Nephron progenitor cell (in vitro differentiated cells): ENCODE measurements at regions not wholly inside any gene's neighbourhood (a gene's known extent, or its start where the extent isn't known, plus 50 kb on each side); places are given as distances from the start of the nearest gene placed in this dataset.

ENCODE experiments used
- DNase-seq: peaks from one replicate; pipeline ENCODE4 v3.0.0; 2021
- H3K27ac Mint-ChIP-seq: 2 replicates; pipeline ENCODE4 v1.8.0; 2021; ENCODE audit warnings: mild to moderate bottlenecking, moderate library complexity, mixed read lengths
- H3K27me3 Mint-ChIP-seq: 2 replicates; pipeline ENCODE4 v1.8.0; 2021; ENCODE audit warnings: mild to moderate bottlenecking, low read depth, mixed read lengths; ENCODE audit not compliant: poor library complexity
- H3K36me3 Mint-ChIP-seq: 2 replicates; pipeline ENCODE4 v1.8.0; 2021; ENCODE audit warnings: low read depth, mixed read lengths
- H3K4me1 Mint-ChIP-seq: 2 replicates; pipeline ENCODE4 v1.8.0; 2021; ENCODE audit warnings: mixed read lengths
- H3K4me3 Mint-ChIP-seq: 2 replicates; pipeline ENCODE4 v1.8.0; 2021; ENCODE audit warnings: mild to moderate bottlenecking, moderate library complexity, mixed read lengths
- H3K9me3 Mint-ChIP-seq: 2 replicates; pipeline ENCODE4 v1.8.0; 2021; ENCODE audit warnings: mild to moderate bottlenecking, moderate library complexity, mixed read lengths
- TF ChIP-seq, protein P1 (sequence below): fragments of 200-600 bp; sonication (generic); IDR thresholded peaks from 2 replicates; pipeline ENCODE4 v1.5.0; 2021; ENCODE audit warnings: antibody characterized with exemption

DNA sequence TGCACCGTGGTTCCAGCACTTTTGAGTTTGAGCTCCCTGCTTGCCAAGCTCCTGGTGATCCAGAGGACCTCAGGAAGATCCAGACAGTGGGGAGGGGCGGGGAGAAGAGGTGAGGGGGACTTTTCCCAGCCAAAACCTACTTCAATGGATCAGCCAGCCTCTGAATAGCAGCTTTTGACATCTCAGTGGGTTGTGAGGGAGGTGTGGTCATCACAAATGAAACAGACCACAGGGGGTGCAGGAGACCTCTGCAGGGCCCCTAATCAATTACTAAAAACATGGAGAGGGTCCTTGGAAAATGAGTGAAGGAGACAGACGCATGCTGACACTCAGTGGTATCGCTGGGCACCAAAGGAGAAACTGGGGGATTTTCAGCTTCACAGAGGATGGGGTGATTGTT lies 372.7 kb downstream of the ZNF521 start:
- TF ChIP-seq, protein P1, sequence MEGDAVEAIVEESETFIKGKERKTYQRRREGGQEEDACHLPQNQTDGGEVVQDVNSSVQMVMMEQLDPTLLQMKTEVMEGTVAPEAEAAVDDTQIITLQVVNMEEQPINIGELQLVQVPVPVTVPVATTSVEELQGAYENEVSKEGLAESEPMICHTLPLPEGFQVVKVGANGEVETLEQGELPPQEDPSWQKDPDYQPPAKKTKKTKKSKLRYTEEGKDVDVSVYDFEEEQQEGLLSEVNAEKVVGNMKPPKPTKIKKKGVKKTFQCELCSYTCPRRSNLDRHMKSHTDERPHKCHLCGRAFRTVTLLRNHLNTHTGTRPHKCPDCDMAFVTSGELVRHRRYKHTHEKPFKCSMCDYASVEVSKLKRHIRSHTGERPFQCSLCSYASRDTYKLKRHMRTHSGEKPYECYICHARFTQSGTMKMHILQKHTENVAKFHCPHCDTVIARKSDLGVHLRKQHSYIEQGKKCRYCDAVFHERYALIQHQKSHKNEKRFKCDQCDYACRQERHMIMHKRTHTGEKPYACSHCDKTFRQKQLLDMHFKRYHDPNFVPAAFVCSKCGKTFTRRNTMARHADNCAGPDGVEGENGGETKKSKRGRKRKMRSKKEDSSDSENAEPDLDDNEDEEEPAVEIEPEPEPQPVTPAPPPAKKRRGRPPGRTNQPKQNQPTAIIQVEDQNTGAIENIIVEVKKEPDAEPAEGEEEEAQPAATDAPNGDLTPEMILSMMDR, result no peak
- H3K9me3 Mint-ChIP-seq, result no peaks in the 10 kb centered on the region
- H3K4me3 Mint-ChIP-seq, result no peak overlapping the region
- H3K27me3 Mint-ChIP-seq, result peaks cover 18% of the 10 kb centered on the region
- H3K4me1 Mint-ChIP-seq, result peaks cover 53% of the 10 kb centered on the region
- no peaks in the 10 kb centered on the region for H3K36me3 Mint-ChIP-seq
- DNase-seq, result no peak
- H3K27ac Mint-ChIP-seq, result no peak overlapping the region

DNA sequence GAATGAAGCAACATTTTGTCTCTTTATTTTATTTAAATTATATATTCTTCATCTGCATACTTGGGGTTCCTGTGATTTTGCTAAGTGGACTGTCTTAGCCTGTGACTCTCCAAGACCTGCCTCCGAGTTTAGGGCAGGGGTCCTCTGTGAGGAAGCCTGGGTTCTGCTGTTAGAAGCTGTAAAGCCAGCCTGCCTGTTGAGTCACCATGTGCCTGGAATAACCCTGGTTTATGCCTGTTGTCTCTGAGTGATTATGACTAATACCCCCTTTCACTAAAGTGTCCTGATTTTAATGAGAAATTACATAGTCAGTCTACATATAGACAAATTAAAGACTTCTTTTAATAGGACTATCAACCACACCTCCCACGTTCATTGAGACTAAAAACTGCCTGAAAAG lies 369.1 kb downstream of the ZNF521 start:
- Mint-ChIP-seq H3K27me3 (peaks cover 13% of the 10 kb centered on the region), H3K9me3 (no peaks in the 10 kb centered on the region), H3K4me3 (no peak overlapping the region), H3K4me1 (peaks cover 72% of the 10 kb centered on the region), H3K36me3 (no peaks in the 10 kb centered on the region), H3K27ac (no peak overlapping the region)
- DNase-seq, result no peak
- TF ChIP-seq, protein P1, result no peak

DNA sequence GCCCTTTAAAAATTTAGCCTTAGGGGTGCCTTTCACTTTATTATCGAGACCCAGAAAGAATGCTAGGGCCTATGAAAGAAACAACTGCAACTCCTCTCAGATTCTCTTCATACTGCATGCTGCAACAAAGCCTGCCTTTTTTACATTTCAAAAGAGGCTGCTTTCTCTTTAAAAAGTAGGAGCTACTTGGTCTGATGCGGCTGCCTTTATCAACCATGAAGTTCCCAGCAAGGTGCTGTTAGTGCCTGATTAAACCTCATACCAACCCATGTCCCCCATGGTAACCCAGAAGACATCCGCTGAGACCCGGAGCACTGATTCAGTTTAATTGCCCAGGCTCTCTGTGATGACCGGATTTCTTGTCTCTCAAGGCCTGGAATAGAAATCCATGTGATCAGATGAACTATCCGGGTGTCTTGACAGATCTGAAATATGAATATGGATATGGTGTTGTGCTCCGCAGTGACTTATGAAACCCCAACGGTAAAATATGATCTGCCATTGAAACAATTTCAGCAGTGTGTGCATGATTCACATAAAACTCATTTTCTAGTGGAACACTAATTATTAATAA lies 368.3 kb downstream of the ZNF521 start:
- TF ChIP-seq, protein P1, result no peak
- Mint-ChIP-seq H3K36me3 (no peaks in the 10 kb centered on the region), H3K4me3 (no peak overlapping the region), H3K9me3 (no peaks in the 10 kb centered on the region), H3K27me3 (peaks cover 13% of the 10 kb centered on the region), H3K4me1 (peaks cover 79% of the 10 kb centered on the region), H3K27ac (no peak overlapping the region)
- no peak for DNase-seq

DNA sequence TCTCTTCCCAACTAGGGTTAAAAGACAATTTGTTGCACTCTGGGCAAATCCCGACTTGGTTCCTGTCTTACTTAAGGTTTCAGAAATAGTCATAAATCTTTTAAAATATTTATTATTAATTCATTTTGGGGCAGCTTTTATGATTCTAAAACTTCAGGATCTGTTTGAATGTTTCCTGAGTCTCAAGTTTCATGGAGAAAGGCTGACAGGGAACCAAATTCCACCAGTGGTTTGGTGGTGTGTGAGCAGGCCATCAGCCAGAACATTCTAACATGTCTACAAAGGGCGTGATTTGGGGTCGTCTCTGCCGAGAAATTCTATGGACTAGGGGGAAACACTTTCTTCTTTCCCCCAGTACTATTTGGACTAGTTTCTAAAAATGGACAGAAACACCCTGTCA lies 366.4 kb downstream of the ZNF521 start:
- H3K36me3 Mint-ChIP-seq, result no peaks in the 10 kb centered on the region
- TF ChIP-seq, protein P1, result no peak
- H3K27me3 Mint-ChIP-seq, result peaks cover 8% of the 10 kb centered on the region
- no peaks in the 10 kb centered on the region for H3K9me3 Mint-ChIP-seq
- no peak overlapping the region for H3K4me3 Mint-ChIP-seq
- H3K27ac Mint-ChIP-seq, result no peak overlapping the region
- peaks cover 74% of the 10 kb centered on the region for H3K4me1 Mint-ChIP-seq
- no peak for DNase-seq

DNA sequence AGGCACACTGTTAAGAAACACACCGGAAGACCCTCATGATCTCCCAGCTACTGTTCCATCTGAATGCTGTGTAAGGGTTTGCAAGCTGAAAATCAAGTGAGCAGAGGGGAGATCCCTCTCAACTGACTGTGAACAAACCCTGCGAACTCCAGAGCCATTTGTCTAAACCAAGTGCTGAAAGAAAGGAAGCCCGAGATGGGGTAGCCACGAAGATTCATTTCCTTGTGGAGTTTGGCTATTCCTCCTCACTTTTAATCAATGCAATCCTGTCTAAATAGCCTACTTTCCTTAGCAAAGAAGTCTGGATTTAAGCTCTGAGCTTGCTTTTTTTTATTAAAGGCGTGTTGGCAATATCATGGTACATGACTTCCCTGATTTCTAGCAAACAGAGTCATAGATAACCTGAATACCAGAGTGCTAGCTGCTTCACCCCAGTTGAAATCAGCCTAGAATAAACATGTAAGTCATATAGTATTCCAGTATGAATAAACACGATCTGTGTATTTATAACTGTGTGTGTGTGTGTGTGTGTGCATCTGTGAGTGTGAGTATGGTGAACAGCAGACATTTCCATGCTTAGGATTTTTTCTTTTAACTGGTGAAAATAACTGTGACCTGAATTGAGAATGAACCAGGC lies 365.2 kb downstream of the ZNF521 start:
- H3K4me1 Mint-ChIP-seq, result peaks cover 70% of the 10 kb centered on the region

More for the DNA sequence above, 365.2 kb downstream of the ZNF521 start:
- H3K27me3 Mint-ChIP-seq, result peaks cover 8% of the 10 kb centered on the region
- H3K4me3 Mint-ChIP-seq, result peak overlapping the region; percentile 43
- H3K36me3 Mint-ChIP-seq, result peaks cover 3% of the 10 kb centered on the region
- no peaks in the 10 kb centered on the region for H3K9me3 Mint-ChIP-seq
- H3K27ac Mint-ChIP-seq, result peak overlapping the region; percentile 96
- TF ChIP-seq, protein P1, result no peak
- DNase-seq, result no peak
